C4-2B (cell line): ENCODE measurements at regions not wholly inside any gene's neighbourhood (a gene's known extent, or its start where the extent isn't known, plus 50 kb on each side); places are given as distances from the start of the nearest gene placed in this dataset.

Experiments
- ZFX ChIP-seq: fragments of 450-650 bp; IDR thresholded peaks from 2 replicates; pipeline ENCODE4 v1.6.1; 2017
- TF ChIP-seq, protein P1 (sequence below): fragments of 450-650 bp; conservative IDR thresholded peaks from 2 replicates; pipeline ENCODE4 v1.5.1; 2017; ENCODE audit warnings: mild to moderate bottlenecking

DNA sequence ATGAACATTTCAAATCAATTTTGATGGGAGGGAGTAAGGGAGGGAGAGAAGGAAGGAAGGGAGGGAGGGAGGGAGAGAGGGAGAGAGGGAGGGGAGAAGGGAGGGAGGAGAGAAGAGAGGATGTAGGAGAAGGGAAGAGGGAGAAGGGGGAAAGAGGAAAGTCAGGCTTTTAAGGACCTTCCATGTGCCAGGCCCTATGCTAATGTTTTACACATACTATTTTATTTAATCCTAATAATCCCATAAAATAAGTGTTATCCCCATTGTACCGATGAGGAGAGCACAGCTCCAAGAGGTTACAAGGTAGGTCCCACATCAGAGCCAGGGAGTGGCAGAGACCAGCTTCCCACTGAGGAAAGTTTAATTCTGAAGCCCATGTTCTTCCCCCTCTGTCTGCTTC is 341.9 kb downstream of the RAB28 start:
- TF ChIP-seq, protein P1, sequence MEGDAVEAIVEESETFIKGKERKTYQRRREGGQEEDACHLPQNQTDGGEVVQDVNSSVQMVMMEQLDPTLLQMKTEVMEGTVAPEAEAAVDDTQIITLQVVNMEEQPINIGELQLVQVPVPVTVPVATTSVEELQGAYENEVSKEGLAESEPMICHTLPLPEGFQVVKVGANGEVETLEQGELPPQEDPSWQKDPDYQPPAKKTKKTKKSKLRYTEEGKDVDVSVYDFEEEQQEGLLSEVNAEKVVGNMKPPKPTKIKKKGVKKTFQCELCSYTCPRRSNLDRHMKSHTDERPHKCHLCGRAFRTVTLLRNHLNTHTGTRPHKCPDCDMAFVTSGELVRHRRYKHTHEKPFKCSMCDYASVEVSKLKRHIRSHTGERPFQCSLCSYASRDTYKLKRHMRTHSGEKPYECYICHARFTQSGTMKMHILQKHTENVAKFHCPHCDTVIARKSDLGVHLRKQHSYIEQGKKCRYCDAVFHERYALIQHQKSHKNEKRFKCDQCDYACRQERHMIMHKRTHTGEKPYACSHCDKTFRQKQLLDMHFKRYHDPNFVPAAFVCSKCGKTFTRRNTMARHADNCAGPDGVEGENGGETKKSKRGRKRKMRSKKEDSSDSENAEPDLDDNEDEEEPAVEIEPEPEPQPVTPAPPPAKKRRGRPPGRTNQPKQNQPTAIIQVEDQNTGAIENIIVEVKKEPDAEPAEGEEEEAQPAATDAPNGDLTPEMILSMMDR: no peak
- no peak for TF ChIP-seq ZFX
